Suprapubic skin (tissue), 4 donors: ENCODE measurements at regions not wholly inside any gene's neighbourhood (a gene's known extent, or its start where the extent isn't known, plus 50 kb on each side); places are given as distances from the start of the nearest gene placed in this dataset.
"Not testable (repeated sequence)": the region's sequence is repeated elsewhere in the genome, so short reads cannot be mapped to it uniquely, and the experiment has no call there.

Experiments
- DNase-seq, 2 donors: peaks; one replicate each; pipeline ENCODE4 v3.0.0-alpha.2; 2019; ENCODE audit warnings: low spot score in 2 of 2
- H3K27ac ChIP-seq: fragments of 200-600 bp; sonication (generic); one replicate; pipeline ENCODE4 v1.5.1; 2019
- H3K27me3 ChIP-seq: fragments of 200-600 bp; sonication (generic); one replicate; pipeline ENCODE4 v1.5.1; 2019
- H3K36me3 ChIP-seq: fragments of 200-600 bp; sonication (generic); one replicate; pipeline ENCODE4 v1.5.1; 2019
- H3K4me1 ChIP-seq: fragments of 200-600 bp; sonication (generic); one replicate; pipeline ENCODE4 v1.5.1; 2019
- H3K4me3 ChIP-seq: fragments of 200-600 bp; sonication (generic); one replicate; pipeline ENCODE4 v1.5.1; 2019; ENCODE audit warnings: mild to moderate bottlenecking
- H3K9me3 ChIP-seq: fragments of 200-600 bp; sonication (generic); one replicate; pipeline ENCODE4 v1.5.1; 2019
- EP300 ChIP-seq: sonication (generic); formaldehyde crosslinking; IDR thresholded peaks from one replicate; pipeline ENCODE4 v1.6.1; 2017; ENCODE audit warnings: antibody characterized with exemption
- POLR2A ChIP-seq, 2 donors: fragments of 450-650 bp; IDR thresholded peaks; one replicate each; pipeline ENCODE4 v1.6.1; 2017; ENCODE audit warnings: antibody characterized with exemption in 2 of 2, mild to moderate bottlenecking in 2 of 2, moderate library complexity in 2 of 2
- POLR2AphosphoS5 ChIP-seq, 3 donors: sonication (generic); formaldehyde crosslinking; IDR thresholded peaks; one replicate each; pipeline ENCODE4 v1.6.1; 2017; ENCODE audit warnings: antibody characterized with exemption in 3 of 3
- WGBS: methylation state at CpG from one replicate; pipeline ENCODE4 v1.1.5; 2018; 5-methylcytosine and 5-hydroxymethylcytosine counted together
- TF ChIP-seq, protein P1 (sequence below), 2 donors: fragments of 200-600 bp in 1 of 2; fragments of 450-650 bp in 1 of 2; sonication (generic) in 1 of 2; IDR thresholded peaks; one replicate each; pipeline ENCODE4 v1.5.1; 2016 to 2019; ENCODE audit warnings: antibody characterized with exemption in 2 of 2, mild to moderate bottlenecking in 1 of 2, moderate library complexity in 1 of 2

DNA sequence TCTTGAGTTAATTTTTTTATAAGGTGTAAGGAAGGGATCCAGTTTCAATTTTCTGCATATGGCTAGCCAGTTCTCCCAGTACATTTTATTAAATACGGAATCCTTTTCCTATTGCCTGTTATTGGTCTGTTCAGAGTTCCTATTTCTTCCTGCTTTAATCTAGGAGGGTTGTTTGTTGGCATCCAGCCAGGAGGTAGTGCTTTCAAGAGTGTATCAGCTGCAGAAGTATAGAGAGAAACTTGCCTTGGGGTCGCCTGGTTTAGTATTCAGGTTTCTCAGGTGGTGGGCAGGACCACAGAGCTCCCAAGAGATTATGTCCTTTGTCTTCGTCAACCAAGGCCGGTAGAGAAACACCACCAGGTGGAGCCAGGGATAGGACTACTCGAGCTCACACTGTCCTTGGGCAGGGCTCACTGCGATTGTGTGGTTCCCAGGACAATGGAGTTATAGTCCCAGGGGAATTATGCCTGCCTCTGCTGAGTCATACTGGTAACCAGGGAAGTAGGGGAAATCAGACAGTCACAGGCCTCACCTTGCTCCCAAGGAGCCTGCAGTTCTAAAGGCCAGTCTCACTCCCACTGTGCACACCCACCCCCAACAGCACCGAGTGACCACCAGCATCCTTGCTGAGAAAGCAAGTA is 168.1 kb downstream of the VSIG4 start:
- no peaks in the 10 kb centered on the region for H3K36me3 ChIP-seq
- no peaks in the 10 kb centered on the region for H3K4me1 ChIP-seq
- no peak for TF ChIP-seq POLR2AphosphoS5 (IDR thresholded peaks at IDR 0.05)
- TF ChIP-seq EP300, result no peak
- TF ChIP-seq, protein P1, sequence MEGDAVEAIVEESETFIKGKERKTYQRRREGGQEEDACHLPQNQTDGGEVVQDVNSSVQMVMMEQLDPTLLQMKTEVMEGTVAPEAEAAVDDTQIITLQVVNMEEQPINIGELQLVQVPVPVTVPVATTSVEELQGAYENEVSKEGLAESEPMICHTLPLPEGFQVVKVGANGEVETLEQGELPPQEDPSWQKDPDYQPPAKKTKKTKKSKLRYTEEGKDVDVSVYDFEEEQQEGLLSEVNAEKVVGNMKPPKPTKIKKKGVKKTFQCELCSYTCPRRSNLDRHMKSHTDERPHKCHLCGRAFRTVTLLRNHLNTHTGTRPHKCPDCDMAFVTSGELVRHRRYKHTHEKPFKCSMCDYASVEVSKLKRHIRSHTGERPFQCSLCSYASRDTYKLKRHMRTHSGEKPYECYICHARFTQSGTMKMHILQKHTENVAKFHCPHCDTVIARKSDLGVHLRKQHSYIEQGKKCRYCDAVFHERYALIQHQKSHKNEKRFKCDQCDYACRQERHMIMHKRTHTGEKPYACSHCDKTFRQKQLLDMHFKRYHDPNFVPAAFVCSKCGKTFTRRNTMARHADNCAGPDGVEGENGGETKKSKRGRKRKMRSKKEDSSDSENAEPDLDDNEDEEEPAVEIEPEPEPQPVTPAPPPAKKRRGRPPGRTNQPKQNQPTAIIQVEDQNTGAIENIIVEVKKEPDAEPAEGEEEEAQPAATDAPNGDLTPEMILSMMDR (IDR thresholded peaks at IDR 0.05), result no peak
- TF ChIP-seq POLR2A (IDR thresholded peaks at IDR 0.05), result no peak
- no peak overlapping the region for H3K27ac ChIP-seq
- H3K27me3 ChIP-seq, result no peaks in the 10 kb centered on the region
- no peak overlapping the region for H3K4me3 ChIP-seq
- WGBS, result 62% methylated on average over 7 of the region's 7 CpGs
- no peak for DNase-seq
- H3K9me3 ChIP-seq, result no peaks in the 10 kb centered on the region

DNA sequence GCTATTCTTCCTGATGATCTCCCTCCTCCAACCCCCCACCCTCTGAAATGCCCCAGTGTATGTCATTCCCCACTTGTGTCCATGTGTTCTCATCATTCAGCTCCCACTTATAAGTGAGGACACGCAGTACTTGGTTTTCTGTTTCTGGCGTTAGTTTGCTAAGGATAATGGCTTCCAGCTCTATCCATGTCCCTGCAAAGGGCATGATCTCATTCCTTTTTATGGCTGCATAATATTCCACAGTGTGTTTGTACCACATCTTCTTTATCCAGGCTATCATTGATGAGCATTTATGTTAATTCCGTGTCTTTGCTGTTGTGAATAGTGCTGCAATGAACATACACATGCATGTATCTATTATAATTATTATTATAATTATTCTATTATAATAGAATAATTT is 169.3 kb downstream of the VSIG4 start:
- DNase-seq, H3K27me3 ChIP-seq, H3K4me1 ChIP-seq, H3K27ac ChIP-seq, H3K9me3 ChIP-seq, H3K4me3 ChIP-seq, H3K36me3 ChIP-seq: not testable (repeated sequence)
- WGBS, result 77% methylated on average over 3 of the region's 3 CpGs

DNA sequence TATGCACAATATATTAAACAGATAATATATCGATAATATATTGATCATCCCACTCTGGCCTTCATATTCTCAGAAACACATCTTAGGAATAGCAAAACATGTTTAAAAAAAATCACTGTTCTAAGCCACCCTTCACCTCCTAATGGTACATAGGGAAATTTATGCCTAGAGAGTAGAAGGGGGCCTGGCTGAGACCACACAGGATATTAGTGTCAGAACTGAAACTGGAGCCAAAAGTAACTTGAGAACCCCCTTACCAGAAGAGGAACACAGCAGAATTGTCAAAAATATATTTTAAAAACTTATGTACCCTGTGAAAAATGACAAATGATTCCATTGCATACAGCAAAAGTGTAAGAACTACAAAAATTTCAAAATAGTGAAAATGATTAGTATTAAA is 173.1 kb downstream of the VSIG4 start:
- DNase-seq, result no peak
- WGBS, result 84% methylated on average over 1 of the region's 1 CpG
- H3K27ac ChIP-seq, result no peak overlapping the region
- no peaks in the 10 kb centered on the region for H3K27me3 ChIP-seq
- no peak overlapping the region for H3K4me3 ChIP-seq
- H3K9me3 ChIP-seq, result no peaks in the 10 kb centered on the region
- H3K36me3 ChIP-seq, result no peaks in the 10 kb centered on the region
- H3K4me1 ChIP-seq, result no peaks in the 10 kb centered on the region
- no peak for TF ChIP-seq POLR2A (IDR thresholded peaks at IDR 0.05)
- no peak for TF ChIP-seq POLR2AphosphoS5 (IDR thresholded peaks at IDR 0.05)
- no peak for TF ChIP-seq EP300
- TF ChIP-seq, protein P1 (IDR thresholded peaks at IDR 0.05), result no peak

DNA sequence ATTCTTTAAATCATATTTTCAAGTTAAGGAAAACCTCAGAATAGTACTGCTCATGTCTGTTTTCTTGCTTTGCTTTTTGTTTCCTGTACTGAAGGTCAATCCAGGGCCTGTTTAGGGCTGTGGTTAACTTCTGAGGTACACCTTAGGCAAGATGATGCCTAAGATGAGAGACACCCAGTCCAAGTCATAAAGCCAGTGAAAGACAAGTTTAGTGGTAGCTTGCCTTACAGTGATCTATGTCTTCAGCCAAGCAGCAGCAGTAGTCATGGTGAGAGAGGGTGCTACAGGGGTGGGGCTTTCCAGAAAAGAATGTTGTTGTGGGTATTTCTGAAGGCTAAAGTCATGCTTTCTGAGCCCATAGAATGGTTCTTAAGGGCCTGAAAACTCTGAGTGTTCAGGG is 173.7 kb downstream of the VSIG4 start:
- Histone ChIP-seq H3K9me3 (no peaks in the 10 kb centered on the region), H3K4me3 (no peak overlapping the region), H3K4me1 (no peaks in the 10 kb centered on the region), H3K36me3 (no peaks in the 10 kb centered on the region), H3K27me3 (no peaks in the 10 kb centered on the region), H3K27ac (no peak overlapping the region)
- TF ChIP-seq, protein P1 (IDR thresholded peaks at IDR 0.05), result no peak
- TF ChIP-seq POLR2AphosphoS5 (IDR thresholded peaks at IDR 0.05) (no peak), EP300 (no peak), POLR2A (IDR thresholded peaks at IDR 0.05) (no peak)
- no peak for DNase-seq

DNA sequence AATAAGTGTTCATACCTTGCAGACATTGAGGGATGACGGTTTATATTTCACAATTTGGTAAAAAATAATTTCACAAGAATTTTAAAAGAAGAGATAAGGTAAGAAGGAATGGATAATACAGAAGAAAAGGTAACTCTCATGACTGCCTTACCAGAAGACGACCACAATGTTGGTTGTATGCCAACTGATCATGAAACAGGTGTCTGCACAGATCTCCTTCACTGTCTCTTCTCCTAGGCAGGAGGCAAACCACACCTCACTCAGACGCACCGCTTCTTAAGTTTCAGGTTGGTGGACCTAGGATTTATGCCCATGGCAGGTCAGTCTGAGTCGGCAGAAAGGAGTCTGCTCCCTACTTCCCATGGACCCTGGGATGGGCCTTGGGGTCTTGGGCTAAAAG is 177.2 kb downstream of the VSIG4 start:
- Histone ChIP-seq H3K27me3 (no peaks in the 10 kb centered on the region), H3K4me3 (no peak overlapping the region), H3K36me3 (no peaks in the 10 kb centered on the region), H3K4me1 (no peaks in the 10 kb centered on the region), H3K9me3 (no peaks in the 10 kb centered on the region), H3K27ac (no peak overlapping the region)
- no peak for DNase-seq
- 64% methylated on average over 5 of the region's 5 CpGs for WGBS
- TF ChIP-seq EP300 (no peak), POLR2A (IDR thresholded peaks at IDR 0.05) (no peak), POLR2AphosphoS5 (IDR thresholded peaks at IDR 0.05) (no peak)
- TF ChIP-seq, protein P1 (IDR thresholded peaks at IDR 0.05), result no peak

DNA sequence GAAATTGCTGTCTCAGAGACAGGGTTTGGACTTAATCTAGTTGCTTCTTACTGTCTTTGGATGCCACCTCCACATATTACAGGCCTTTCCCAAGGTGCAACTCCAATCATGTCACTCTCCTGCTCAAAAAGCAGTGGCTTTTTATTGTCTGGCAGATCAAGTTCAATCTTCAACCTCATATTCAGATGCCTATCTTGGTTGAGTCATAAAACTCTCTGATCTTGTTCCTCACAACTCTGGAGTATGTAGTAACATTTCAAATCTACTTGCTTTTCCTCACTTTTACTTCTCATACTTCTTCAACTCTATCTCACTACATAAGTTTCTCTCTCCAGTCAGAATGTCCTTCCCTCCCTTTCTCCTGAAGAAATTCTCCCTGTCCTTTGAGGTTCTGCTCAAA is 180.6 kb downstream of the VSIG4 start:
- H3K27me3 ChIP-seq, result no peaks in the 10 kb centered on the region
- TF ChIP-seq POLR2AphosphoS5 (IDR thresholded peaks at IDR 0.05) (no peak), POLR2A (IDR thresholded peaks at IDR 0.05) (no peak), EP300 (no peak)
- TF ChIP-seq, protein P1 (IDR thresholded peaks at IDR 0.05), result no peak
- no peak overlapping the region for H3K27ac ChIP-seq
- DNase-seq, result no peak
- H3K4me1 ChIP-seq, result no peaks in the 10 kb centered on the region
- H3K4me3 ChIP-seq, result no peak overlapping the region
- no peaks in the 10 kb centered on the region for H3K36me3 ChIP-seq
- no peaks in the 10 kb centered on the region for H3K9me3 ChIP-seq

DNA sequence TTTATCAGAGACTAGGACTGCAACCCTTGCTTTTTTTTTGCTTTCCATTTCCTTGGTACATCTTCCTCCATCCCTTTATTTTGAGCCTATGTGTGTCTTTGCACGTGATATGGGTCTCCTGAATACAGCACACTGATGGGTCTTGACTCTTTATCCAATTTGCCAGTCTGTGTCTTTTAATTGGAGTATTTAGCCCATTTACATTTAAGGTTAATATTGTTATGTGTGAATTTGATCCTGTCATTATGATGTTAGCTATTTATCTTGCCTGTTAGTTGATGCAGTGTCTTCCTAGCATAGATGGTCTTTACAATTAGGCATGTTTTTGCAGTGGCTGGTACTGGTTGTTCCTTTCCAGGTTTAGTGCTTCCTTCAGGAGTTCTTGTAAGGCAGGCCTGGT is 185.4 kb downstream of the VSIG4 start:
- not testable (repeated sequence) for H3K9me3 ChIP-seq, H3K27ac ChIP-seq, DNase-seq, H3K27me3 ChIP-seq, H3K4me3 ChIP-seq, H3K36me3 ChIP-seq, H3K4me1 ChIP-seq
- 29% methylated on average over 1 of the region's 1 CpG for WGBS

DNA sequence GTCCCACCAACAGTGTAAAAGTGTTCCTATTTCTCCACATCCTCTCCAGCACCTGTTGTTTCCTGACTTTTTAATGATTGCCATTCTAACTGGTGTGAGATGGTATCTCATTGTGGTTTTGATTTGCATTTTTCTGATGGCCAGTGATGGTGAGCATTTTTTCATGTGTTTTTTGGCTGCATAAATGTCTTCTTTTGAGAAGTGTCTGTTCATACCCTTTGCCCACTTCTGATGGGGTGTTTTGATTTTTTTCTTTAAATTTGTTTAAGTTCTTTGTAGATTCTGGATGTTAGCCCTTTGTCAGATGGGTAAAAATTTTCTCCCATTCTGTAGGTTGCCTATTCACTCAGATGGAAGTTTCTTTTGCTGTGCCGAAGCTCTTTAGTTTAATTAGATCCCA is 183.9 kb downstream of the MSN start:
- WGBS, result 83% methylated on average over 1 of the region's 1 CpG
- not testable (repeated sequence) for H3K27me3 ChIP-seq, H3K36me3 ChIP-seq, H3K27ac ChIP-seq, H3K9me3 ChIP-seq, H3K4me1 ChIP-seq, H3K4me3 ChIP-seq, DNase-seq

DNA sequence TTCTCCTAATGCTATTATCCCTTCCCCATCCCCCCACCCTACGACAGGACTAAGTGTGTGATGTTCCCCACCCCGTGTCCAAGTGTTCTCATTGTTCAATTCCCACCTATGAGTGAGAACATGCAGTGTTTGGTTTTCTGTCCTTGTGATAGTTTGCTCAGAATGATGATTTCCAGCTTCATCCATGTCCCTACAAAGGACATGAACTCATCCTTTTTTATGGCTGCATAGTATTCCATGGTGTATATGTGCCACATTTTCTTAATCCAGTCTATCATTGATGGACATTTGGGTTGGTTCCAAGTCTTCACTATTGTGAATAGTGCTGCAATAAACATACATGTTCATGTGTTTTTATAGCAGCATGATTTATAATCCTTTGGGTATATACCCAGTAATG is 183.4 kb downstream of the MSN start:
- not testable (repeated sequence) for H3K36me3 ChIP-seq, H3K4me3 ChIP-seq, H3K27me3 ChIP-seq, H3K9me3 ChIP-seq, H3K4me1 ChIP-seq, H3K27ac ChIP-seq, DNase-seq
- WGBS, result 77% methylated on average over 2 of the region's 2 CpGs
